HUES64 (cell line): ENCODE measurements at regions not wholly inside any gene's neighbourhood (a gene's known extent, or its start where the extent isn't known, plus 50 kb on each side); places are given as distances from the start of the nearest gene placed in this dataset.
"Not testable (repeated sequence)": the region's sequence is repeated elsewhere in the genome, so short reads cannot be mapped to it uniquely, and the experiment has no call there.

Source experiments
- H3K27ac ChIP-seq: 2 replicates; pipeline ENCODE4 v1.7.0; 2013; ENCODE audit warnings: low read depth, low read length, inconsistent platforms
- H3K27me3 ChIP-seq: 2 replicates; pipeline ENCODE4 v1.6.1; 2013; ENCODE audit warnings: mild to moderate bottlenecking, low read length; ENCODE audit not compliant: insufficient read depth
- H3K36me3 ChIP-seq: 2 replicates; pipeline ENCODE4 v1.6.1; 2013; ENCODE audit warnings: mild to moderate bottlenecking, low read length; ENCODE audit not compliant: insufficient read depth
- H3K4me1 ChIP-seq: 2 replicates; pipeline ENCODE4 v1.6.1; 2013; ENCODE audit warnings: mild to moderate bottlenecking, low read length, moderate library complexity; ENCODE audit not compliant: insufficient read depth
- H3K4me3 ChIP-seq: 2 replicates; pipeline ENCODE4 v1.5.1; 2013; ENCODE audit warnings: mild to moderate bottlenecking, low read length, moderate library complexity
- H3K9ac ChIP-seq: 2 replicates; pipeline ENCODE4 v1.6.1; 2013; ENCODE audit warnings: mild to moderate bottlenecking, low read depth, low read length
- H3K9me3 ChIP-seq: 2 replicates; pipeline ENCODE4 v1.6.1; 2013; ENCODE audit warnings: low read depth, low read length; ENCODE audit not compliant: insufficient read depth
- WGBS: fragments of 150-250, 120-280 bp; methylation state at CpG from one replicate; pipeline ENCODE4 v1.1.7; 2013; ENCODE audit warnings: missing lambda C conversion rate; 5-methylcytosine and 5-hydroxymethylcytosine counted together

GRCh38 chr7:57210871-57211270 lies 78.6 kb upstream of the ZNF479 start:
- Histone ChIP-seq H3K4me3 (no peak overlapping the region), H3K36me3 (no peaks in the 10 kb centered on the region), H3K9me3 (peaks cover 84% of the 10 kb centered on the region), H3K9ac (no peak overlapping the region), H3K27ac (no peak overlapping the region), H3K4me1 (no peaks in the 10 kb centered on the region), H3K27me3 (no peaks in the 10 kb centered on the region)
- 61% methylated on average over 5 of the region's 5 CpGs for WGBS

- H3K4me1 ChIP-seq: no peaks in the 10 kb centered on the region
- H3K27me3 ChIP-seq: no peaks in the 10 kb centered on the region
- H3K27ac ChIP-seq: no peak overlapping the region
- no peak overlapping the region for H3K9ac ChIP-seq
- H3K9me3 ChIP-seq: peaks cover 84% of the 10 kb centered on the region
- H3K36me3 ChIP-seq: no peaks in the 10 kb centered on the region
- whole genome bisulfite sequencing: 82% methylated on average over 14 of the region's 14 CpGs
- no peak overlapping the region for H3K4me3 ChIP-seq
Measured at GRCh38 chr7:57211428-57212100, 79.3 kb upstream of the ZNF479 start.

DNA sequence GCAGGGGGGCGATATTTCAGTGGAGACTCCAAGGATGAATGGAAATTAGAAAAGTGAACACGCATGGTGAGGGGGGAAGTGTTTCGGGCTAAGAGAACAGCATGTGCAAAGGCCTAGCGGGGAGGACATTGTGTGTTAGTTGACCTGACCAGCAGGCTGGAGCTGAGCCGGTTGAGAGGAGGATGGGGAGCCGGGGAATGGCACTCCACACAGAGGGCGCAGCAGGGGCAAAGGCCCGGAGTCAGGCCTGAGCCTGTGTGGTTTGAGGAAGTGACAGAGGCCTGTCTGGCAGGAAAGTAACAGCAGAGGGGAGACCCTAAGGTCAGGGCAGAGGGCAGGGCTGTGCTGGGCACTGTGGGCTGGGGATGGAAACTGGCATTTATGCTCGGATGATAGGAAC lies 83.2 kb upstream of the ZNF479 start:
- 62% methylated on average over 9 of the region's 9 CpGs for WGBS

DNA sequence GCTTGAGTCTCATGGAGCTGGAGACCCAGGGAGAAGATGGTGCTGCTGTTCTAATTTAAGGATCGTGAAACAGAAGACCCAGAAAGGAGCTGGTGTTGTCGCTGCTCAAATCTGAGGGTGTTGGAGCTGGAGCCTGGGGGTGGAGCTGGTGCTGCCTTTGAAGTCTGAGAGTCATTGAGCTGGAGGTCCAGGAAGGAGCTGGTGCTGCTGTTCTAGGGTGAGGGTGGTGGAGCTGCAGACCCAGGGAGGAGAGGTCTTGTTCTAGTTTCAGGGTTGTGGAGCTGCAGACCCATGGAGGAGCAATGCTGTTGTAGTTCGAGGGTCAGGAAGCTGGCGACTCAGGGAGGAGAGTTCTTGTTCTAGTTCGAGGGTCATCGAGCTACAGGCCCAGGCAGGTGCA lies 84.1 kb upstream of the ZNF479 start:
- Histone ChIP-seq H3K27me3 (no peaks in the 10 kb centered on the region), H3K4me3 (no peak overlapping the region), H3K4me1 (no peaks in the 10 kb centered on the region), H3K9ac (no peak overlapping the region), H3K27ac (no peak overlapping the region), H3K9me3 (peaks cover 89% of the 10 kb centered on the region), H3K36me3 (no peaks in the 10 kb centered on the region)
- 76% methylated on average over 6 of the region's 6 CpGs for WGBS

More for the DNA sequence above, 83.2 kb upstream of the ZNF479 start:
- H3K9me3 ChIP-seq: peaks cover 89% of the 10 kb centered on the region
- H3K36me3 ChIP-seq: no peaks in the 10 kb centered on the region
- H3K27me3 ChIP-seq: no peaks in the 10 kb centered on the region
- H3K4me1 ChIP-seq: no peaks in the 10 kb centered on the region
- no peak overlapping the region for H3K9ac ChIP-seq
- H3K4me3 ChIP-seq: no peak overlapping the region
- H3K27ac ChIP-seq: no peak overlapping the region

DNA sequence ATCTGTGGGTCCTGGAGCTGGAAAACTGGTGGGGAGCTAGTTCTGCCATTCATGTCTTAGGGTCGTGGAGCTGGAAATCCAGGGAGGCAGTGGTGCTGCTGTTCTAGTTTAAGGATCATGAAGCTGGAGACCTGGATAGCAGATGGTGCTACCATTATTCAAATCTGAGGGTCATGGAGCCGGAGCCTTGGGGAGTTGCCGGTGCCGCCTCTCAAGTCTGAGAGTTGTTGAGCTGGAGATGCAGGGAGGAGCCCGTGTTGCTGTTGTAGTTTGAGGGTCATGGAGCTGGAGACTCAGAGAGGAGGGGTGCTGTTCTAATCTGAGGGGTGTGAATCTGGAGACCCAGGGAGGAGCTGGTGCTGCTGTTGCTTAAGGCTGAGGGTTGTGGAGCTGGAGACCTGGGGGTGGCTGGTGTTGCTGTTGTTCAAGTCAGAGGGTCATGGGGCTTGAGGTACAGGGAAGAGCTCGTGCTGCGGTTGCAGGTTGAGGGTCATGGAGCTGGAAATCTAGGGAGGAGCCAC lies 86.0 kb upstream of the ZNF479 start:
- WGBS: 83% methylated on average over 7 of the region's 7 CpGs
- H3K4me3 ChIP-seq: no peak overlapping the region

GRCh38 chr7:57220746-57221145 lies 88.5 kb upstream of the ZNF479 start:
- H3K4me3 ChIP-seq: no peak overlapping the region
- H3K27ac ChIP-seq: no peak overlapping the region
- H3K36me3 ChIP-seq: no peaks in the 10 kb centered on the region
- no peaks in the 10 kb centered on the region for H3K27me3 ChIP-seq
- 79% methylated on average over 8 of the region's 8 CpGs for WGBS
- H3K9me3 ChIP-seq: peaks cover 93% of the 10 kb centered on the region
- no peak overlapping the region for H3K9ac ChIP-seq
- H3K4me1 ChIP-seq: no peaks in the 10 kb centered on the region

More for the DNA sequence above, 86.0 kb upstream of the ZNF479 start:
- H3K9me3 ChIP-seq: peaks cover 88% of the 10 kb centered on the region
- no peaks in the 10 kb centered on the region for H3K27me3 ChIP-seq
- H3K9ac ChIP-seq: no peak overlapping the region
- no peak overlapping the region for H3K27ac ChIP-seq
- H3K4me1 ChIP-seq: no peaks in the 10 kb centered on the region
- H3K36me3 ChIP-seq: no peaks in the 10 kb centered on the region

GRCh38 chr7:57225666-57226065 lies 93.4 kb upstream of the ZNF479 start:
- Histone ChIP-seq H3K4me1 (no peaks in the 10 kb centered on the region), H3K9me3 (peaks cover 92% of the 10 kb centered on the region), H3K9ac (no peak overlapping the region), H3K36me3 (no peaks in the 10 kb centered on the region), H3K27me3 (no peaks in the 10 kb centered on the region), H3K4me3 (no peak overlapping the region), H3K27ac (no peak overlapping the region)
- WGBS: no CpG with 5 or more reads among the region's 4 CpGs

- H3K36me3 ChIP-seq, H3K9ac ChIP-seq, H3K4me1 ChIP-seq, H3K4me3 ChIP-seq, H3K27me3 ChIP-seq, H3K27ac ChIP-seq: not testable (repeated sequence)
- 86% methylated on average over 6 of the region's 6 CpGs for whole genome bisulfite sequencing
- H3K9me3 ChIP-seq: peaks cover 84% of the 10 kb centered on the region
Measured at GRCh38 chr7:57241236-57241635, 109.0 kb upstream of the ZNF479 start.

DNA sequence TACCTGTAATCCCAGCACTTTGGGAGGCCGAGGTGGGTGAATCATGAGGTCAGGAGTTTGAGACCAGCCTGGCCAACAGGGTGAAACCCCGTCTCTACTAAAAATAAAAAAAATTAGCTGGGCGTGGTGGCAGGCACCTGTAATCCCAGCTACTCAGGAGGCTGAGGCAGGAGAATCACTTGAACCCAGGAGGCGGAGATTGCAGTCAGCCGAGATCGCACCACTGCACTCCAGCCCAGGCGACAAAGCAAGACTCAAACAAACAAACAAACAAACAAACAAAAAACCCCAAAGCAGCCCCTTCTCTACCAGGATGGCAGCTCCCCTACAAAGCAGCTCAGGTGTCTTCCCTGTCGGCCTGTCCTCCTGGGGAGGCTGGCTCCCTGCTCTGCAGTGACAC lies 111.3 kb upstream of the ZNF479 start:
- H3K36me3 ChIP-seq, H3K4me1 ChIP-seq, H3K27me3 ChIP-seq, H3K9ac ChIP-seq, H3K27ac ChIP-seq, H3K4me3 ChIP-seq: not testable (repeated sequence)
- peaks cover 85% of the 10 kb centered on the region for H3K9me3 ChIP-seq
- 80% methylated on average over 8 of the region's 8 CpGs for WGBS

DNA sequence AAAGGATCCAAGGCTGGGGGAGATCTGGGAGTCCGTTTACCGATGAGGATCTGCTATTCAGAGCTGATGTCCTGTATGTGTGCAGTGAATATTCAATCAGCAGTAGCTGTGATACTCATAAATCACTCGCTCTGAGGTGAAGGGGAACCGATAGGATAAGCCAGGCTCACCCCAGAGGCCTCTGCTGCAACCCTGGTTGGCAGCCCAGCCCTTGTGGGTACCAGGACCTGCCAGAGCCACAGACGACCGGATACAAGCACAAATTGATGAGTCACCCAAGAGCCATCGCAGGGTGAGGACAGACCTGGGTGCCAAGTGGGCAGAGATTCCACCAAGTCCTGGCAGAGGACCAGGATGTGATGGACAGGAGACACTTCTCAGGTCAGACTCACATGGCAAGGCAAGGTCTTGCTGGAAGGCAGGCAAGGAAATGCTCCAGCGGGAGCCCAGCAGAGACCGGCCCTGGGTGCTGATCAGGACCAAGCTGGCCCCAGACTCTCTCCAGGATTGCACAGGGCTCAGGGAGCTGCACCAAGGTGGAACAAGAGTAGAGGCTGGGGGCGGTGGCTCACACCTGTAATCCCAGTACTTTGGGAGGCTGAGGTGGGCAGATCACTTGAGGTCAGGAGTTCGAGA lies 112.2 kb upstream of the ZNF479 start:
- peaks cover 85% of the 10 kb centered on the region for H3K9me3 ChIP-seq

GRCh38 chr7:57245206-57245605 lies 113.0 kb upstream of the ZNF479 start:
- no peaks in the 10 kb centered on the region for H3K4me1 ChIP-seq
- H3K36me3 ChIP-seq: no peaks in the 10 kb centered on the region
- H3K27ac ChIP-seq: no peak overlapping the region
- peaks cover 88% of the 10 kb centered on the region for H3K9me3 ChIP-seq
- H3K27me3 ChIP-seq: no peaks in the 10 kb centered on the region
- H3K4me3 ChIP-seq: no peak overlapping the region
- WGBS: 81% methylated on average over 3 of the region's 4 CpGs
- H3K9ac ChIP-seq: no peak overlapping the region

More for the DNA sequence above, 112.2 kb upstream of the ZNF479 start:
- H3K9ac ChIP-seq, H3K4me3 ChIP-seq, H3K27ac ChIP-seq, H3K4me1 ChIP-seq, H3K36me3 ChIP-seq, H3K27me3 ChIP-seq: not testable (repeated sequence)
- WGBS: 87% methylated on average over 11 of the region's 11 CpGs
